Fibroblast of skin of back (primary cell): ENCODE measurements at regions not wholly inside any gene's neighbourhood (a gene's known extent, or its start where the extent isn't known, plus 50 kb on each side); places are given as distances from the start of the nearest gene placed in this dataset.

Experiments
- DNase-seq: peaks from one replicate; pipeline ENCODE4 v3.0.0-alpha.2; 2013

- DNase-seq: no peak
These were observed 231.3 kb upstream of the TYRP1 start for GRCh38 chr9:12461763-12462460.

DNA sequence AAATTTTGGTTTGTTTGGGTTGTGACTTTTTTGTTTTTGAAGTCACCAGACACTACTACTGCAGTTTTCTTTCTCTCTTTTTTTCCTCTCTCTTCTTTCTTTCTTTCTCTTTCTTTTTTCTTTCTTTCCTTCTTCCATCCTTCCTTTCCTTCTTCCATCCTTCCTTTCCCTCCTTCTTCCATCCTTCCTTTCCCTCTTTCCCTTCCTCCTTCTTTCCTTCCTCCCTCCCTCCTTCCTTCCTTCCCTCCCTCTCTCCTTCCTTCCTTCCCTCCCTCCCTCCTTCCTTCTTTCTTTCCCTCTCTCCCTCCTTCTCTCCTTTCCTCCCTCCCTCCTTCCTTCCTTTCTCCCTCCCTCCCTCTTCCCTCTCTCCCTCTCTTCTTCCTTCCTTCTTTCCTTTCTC lies 230.3 kb upstream of the TYRP1 start:
- DNase-seq: no peak

DNA sequence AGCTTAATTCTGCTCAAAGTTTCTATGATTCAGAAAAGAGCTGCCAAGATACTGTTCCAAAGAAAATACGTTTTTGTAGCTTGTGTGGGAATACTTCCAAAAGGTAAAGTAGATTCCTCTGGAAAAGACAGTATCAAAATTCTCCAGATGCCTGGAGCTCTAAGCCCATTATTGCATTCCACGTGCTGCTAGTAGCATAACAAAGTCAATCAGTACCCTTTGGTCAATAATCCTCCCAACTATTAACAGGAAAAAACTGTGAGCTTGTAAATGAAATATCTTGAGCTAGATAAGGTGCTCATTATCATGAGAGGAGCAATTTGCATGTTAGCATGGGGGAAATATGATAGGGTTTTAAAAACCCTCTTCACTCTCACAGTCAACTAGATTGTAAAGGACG lies 229.5 kb upstream of the TYRP1 start:
- no peak for DNase-seq

- DNase-seq: no peak
These were observed 228.8 kb upstream of the TYRP1 start for GRCh38 chr9:12464400-12464799.

- peak; percentile 27 for DNase-seq
These were observed 228.2 kb upstream of the TYRP1 start for GRCh38 chr9:12464910-12465512.

DNA sequence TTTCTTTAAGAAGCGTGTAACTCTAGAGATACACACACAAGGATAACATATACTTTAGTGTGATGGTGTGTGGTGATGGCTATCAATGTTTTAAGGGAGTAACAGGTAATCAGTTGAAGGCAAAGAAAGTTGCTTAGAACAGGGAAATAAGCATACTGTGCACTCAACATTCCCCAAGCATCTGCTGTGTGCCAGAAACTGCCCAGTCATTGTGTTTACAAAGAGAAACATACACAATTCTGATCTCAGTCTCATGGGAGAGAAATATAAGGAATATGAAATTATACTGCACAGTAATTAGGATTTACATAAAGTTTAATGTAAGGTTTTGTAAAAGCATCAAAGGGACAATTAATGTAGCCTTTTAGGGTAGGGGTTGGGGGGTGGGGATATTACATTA lies 224.1 kb upstream of the TYRP1 start:
- no peak for DNase-seq

GRCh38 chr9:12494411-12494810 lies 198.8 kb upstream of the TYRP1 start:
- DNase-seq: no peak

GRCh38 chr9:12497790-12498189 lies 195.4 kb upstream of the TYRP1 start:
- DNase-seq: no peak

DNA sequence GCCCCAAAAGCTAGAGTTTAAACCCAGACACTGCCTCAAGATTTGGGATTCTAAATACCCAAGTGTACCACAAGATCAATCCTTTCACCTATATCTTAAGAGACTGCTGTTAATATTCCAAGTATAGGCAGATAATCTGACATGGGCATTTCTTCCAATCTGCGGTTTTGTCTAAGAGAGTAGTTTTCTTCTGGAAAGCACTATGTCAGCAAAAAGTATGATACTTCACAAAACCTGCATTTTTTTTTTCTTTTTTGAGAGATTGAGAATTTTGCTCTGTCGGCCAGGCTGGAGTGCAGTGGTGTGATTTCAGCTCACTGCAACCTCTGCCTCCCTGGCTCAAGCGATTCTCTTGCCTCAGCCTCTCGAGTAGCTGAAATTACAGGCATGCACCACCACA lies 190.7 kb upstream of the TYRP1 start:
- DNase-seq: no peak

GRCh38 chr9:12503606-12504122 lies 189.5 kb upstream of the TYRP1 start:
- no peak for DNase-seq

DNA sequence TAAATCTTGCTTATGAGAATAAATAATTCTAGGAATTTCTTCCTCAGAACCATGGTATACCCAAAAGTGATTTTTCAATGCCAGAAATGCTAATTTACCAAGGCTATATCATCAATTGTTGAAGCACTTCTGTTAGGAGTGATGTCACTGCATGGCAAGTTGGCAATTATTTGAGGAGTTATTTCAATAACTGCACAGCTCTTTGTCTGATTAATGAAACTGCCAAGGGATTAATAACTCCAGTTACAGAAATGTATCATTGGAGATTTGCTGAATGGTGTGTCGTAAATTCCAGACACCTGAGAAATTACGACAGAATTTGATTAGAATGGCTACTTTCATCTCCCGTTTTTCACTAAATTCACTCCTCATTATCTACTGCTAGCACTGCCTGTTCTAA lies 182.6 kb upstream of the TYRP1 start:
- no peak for DNase-seq

- DNase-seq: no peak
These were observed 181.5 kb upstream of the TYRP1 start for GRCh38 chr9:12511726-12512125.

DNA sequence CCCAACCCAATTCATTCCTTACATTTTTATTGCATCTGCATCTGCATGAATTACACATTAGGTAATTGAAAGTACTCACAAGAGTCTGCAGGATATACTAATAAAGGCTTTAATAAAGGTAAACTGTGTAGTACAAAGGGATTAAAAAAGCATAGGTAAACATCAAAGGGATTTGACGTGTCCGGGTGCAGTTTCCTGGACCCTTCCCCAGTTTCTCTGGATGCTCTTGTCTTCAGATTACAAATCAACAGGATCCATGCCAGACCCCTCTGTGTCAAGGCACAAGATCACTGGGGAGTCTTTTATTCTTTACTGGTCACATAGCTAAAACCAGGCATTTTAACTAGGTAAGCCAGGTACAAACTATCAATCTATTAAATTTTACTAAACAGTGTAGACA lies 177.2 kb upstream of the TYRP1 start:
- no peak for DNase-seq

GRCh38 chr9:12516573-12516972 lies 176.6 kb upstream of the TYRP1 start:
- DNase-seq: no peak

- DNase-seq: no peak
These were observed 154.2 kb upstream of the TYRP1 start for GRCh38 chr9:12538842-12539579.

DNA sequence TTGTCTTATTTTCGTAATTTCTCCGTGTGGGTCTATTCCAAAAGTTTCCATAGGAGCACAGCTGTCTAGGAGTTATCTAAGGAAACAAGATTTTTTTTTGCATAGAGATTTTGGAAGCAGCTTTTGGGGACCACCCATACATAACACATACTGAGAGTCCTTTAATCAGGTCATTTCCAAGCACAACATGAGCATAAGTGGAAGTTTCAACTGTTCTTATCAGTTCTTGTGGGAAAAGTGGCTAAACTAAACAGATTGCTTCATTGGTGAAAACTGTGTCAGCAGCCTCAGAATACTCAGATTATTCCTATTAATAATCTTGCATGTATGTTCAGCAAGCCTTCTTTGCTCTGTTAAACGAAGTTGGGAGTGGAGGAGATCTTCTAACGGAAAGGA lies 153.6 kb upstream of the TYRP1 start:
- no peak for DNase-seq

DNA sequence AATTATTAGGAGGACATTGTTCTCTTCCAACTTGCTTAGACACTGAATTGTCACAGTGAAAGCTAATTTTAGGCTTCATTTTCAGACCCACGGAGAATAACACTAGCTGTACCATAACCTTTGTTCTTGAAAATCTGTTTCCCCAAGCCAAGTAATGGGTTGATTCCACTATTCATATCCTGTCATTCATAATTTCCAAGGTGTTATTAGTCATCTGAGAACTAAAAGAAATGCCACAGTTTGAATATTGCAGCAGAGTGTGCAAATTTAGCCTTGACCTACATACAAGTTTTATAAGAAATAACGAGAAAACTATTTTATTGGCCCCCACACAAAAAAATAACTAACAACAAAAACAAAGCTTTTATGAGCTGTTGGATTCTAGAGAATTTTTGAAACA lies 148.5 kb upstream of the TYRP1 start:
- no peak for DNase-seq

- peak; percentile 7 for DNase-seq
These were observed 138.5 kb upstream of the TYRP1 start for GRCh38 chr9:12554636-12555035.

DNA sequence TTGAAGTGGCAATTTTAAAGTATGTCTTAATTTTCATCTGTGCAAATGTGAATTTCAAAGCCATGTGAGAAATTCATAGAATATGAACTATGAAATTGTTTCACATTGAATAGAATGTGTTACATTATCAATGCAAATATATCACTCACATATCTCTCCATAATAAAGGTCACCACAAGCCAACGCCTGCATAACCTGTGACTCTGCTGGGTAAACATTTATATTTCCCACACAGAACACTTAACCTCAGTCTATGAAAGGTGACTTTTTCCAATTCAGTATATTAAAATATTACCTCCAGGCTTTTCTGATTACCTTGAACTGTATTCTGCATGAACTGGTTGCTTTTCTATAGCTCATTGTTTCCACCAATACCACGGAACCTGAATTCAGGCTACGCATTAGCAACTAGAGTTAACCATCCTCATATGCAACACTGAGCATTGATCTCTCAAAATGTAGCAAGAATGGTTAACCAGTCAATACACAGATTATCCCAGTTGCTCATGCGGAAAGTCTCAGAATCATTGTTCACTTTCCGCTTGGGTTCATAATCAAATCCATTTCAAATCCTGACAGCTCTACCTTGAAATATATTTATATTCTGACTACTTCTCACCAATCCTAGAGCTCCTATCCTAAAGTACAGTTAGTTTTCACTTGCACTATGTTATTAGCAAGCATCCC lies 126.6 kb upstream of the TYRP1 start:
- DNase-seq: no peak

DNA sequence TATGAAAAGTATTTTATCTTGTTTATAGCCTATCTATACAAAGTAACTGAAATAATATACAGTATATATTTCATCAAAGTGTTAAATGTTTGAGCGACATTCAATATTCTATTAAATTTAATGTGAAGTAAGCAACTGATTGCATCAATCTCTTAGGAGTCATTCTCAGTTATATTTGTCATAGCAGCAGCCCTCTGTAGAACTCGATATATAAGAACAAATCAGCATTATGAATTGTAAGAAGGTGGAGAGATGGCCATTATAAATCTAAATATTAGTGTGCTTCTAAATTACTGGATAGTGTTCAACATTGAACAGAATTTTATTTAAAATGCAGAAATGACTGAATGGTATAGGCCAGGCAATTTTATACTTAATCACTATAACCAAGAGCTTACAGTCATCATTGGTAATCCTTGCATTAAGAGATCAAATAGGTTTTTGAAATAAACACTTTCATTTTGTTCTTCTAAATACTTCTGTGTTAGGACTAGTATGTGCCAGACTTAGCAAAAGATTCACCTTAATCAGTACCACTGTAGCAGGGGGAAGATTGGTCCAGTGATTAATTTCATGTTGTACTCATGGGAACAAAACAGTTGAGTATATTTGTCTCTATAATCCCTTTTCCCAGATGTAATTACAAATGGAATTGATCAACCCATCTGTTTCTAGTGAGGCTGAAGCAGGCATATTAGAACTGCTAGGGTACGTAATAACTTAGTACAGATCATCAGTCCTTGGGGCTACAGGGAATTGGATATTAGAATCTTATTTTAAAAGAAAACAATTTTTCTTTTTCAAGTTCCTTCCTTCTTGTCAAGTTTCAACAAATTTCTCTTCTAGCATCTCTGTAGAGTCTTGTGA lies 108.3 kb upstream of the TYRP1 start:
- DNase-seq: no peak

DNA sequence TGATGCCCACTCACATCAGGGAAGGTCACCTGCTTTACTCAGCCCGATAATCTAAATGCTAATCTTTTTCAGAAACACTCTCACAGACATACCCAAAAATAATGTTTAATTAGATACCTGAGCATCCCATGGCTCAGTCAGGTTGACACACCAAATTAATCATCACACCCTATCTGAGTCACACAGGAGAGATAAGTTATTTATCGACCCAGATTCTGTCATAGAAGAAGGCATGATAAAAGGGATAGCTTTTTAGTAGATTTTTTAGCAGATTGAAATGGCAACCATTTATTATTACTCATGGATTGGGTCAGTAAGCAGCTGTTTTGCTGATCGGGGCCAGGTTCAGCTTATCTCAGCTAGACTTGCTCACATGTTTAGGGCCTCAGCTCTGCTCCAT lies 97.8 kb upstream of the TYRP1 start:
- no peak for DNase-seq

DNA sequence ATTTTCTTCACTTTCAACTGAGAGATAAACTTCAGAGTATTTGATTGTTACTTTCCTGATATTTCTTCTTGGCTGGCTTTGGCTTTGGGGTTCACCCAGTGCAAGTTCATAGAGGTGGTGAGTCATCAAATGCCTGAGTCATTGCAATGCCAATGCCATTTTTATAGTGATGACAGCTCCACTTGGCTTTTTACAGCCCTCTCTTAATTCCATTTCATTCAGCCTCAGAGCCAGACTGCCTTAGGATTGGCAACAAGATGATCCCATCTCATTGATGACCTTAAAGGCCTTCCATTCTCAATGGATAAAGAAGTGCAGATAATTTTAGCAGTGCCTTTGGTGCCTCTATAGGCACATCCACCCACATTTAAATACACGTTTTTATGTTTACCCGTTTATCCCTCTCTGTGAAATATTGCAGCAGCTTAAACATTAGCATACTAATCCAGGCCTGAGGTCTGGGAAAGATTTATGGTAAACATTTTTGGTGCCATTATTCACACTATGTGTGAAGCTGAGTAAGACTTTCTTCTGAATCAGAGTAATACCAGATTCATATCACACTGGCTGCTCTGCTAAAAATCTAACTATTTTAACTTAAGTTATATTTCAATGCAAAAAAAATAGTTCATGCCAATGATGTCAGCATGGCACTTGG lies 88.9 kb upstream of the TYRP1 start:
- DNase-seq: peak; percentile 52
